CD8-positive, alpha-beta memory T cell (primary cell): ENCODE measurements at regions not wholly inside any gene's neighbourhood (a gene's known extent, or its start where the extent isn't known, plus 50 kb on each side); places are given as distances from the start of the nearest gene placed in this dataset.
A peak's percentile ranks its signal among the peaks of the same experiment; 100 is the strongest.

Experiments used
- CTCF ChIA-PET: fragments of 350-600 bp; sonication (Branson Sonifier 250); formaldehyde crosslinking; loops from one replicate; lab custom pipeline; 2021; ENCODE audit warnings: antibody characterized with exemption; lab: Charles Lee
- POLR2A ChIA-PET: fragments of 350-600 bp; sonication (Branson Sonifier 250); formaldehyde crosslinking; loops from one replicate; lab custom pipeline; 2021; ENCODE audit warnings: antibody characterized with exemption; lab: Charles Lee
- DNase-seq, 5 donors: peaks; one replicate each; pipeline versions ENCODE4 v3.0.0 to v3.0.0-alpha.2; 2020 to 2022; ENCODE audit warnings: mixed read lengths in 1 of 5
- H3K27ac ChIP-seq: one replicate; pipeline ENCODE4 v1.7.0; 2013; ENCODE audit warnings: low read depth, mild to moderate bottlenecking, low read length, moderate library complexity
- H3K27me3 ChIP-seq: 2 replicates; pipeline ENCODE4 v1.7.0; 2013; ENCODE audit warnings: low read length, mild to moderate bottlenecking; ENCODE audit not compliant: insufficient read depth, poor library complexity, severe bottlenecking
- H3K36me3 ChIP-seq: 2 replicates; pipeline ENCODE4 v1.7.0; 2013; ENCODE audit warnings: mild to moderate bottlenecking, low read length, moderate library complexity; ENCODE audit not compliant: insufficient read depth
- H3K4me1 ChIP-seq: 2 replicates; pipeline ENCODE4 v1.7.0; 2013; ENCODE audit warnings: mild to moderate bottlenecking, low read length, moderate library complexity; ENCODE audit not compliant: insufficient read depth
- H3K4me3 ChIP-seq: 2 replicates; pipeline ENCODE4 v1.7.0; 2013; ENCODE audit warnings: mild to moderate bottlenecking, low read length
- H3K9me3 ChIP-seq: 2 replicates; pipeline ENCODE4 v1.7.0; 2013; ENCODE audit warnings: mild to moderate bottlenecking, low read length
- H3K27ac Mint-ChIP-seq, 8 donors: one replicate each; pipeline ENCODE4 v1.8.0; 2020 to 2021; ENCODE audit warnings: mixed read lengths in 8 of 8, mild to moderate bottlenecking in 6 of 8, inconsistent platforms in 3 of 8, moderate library complexity in 3 of 8
- H3K27me3 Mint-ChIP-seq, 2 donors: one replicate each; pipeline ENCODE4 v1.8.0; 2020 to 2021; ENCODE audit warnings: mixed read lengths in 2 of 2, mild to moderate bottlenecking in 1 of 2, moderate library complexity in 1 of 2
- H3K36me3 Mint-ChIP-seq, 3 donors: one replicate each; pipeline ENCODE4 v1.8.0; 2020 to 2021; ENCODE audit warnings: mixed read lengths in 3 of 3, inconsistent platforms in 1 of 3, mild to moderate bottlenecking in 1 of 3
- H3K4me1 Mint-ChIP-seq, 3 donors: one replicate each; pipeline ENCODE4 v1.8.0; 2020 to 2021; ENCODE audit warnings: mixed read lengths in 3 of 3, inconsistent platforms in 1 of 3, mild to moderate bottlenecking in 1 of 3
- H3K4me3 Mint-ChIP-seq, 7 donors: one replicate each; pipeline ENCODE4 v1.8.0; 2020 to 2021; ENCODE audit warnings: mixed read lengths in 7 of 7, mild to moderate bottlenecking in 6 of 7, moderate library complexity in 4 of 7, inconsistent platforms in 2 of 7
- H3K9me3 Mint-ChIP-seq, 5 donors: one replicate each; pipeline ENCODE4 v1.8.0; 2020 to 2022; ENCODE audit warnings: mixed read lengths in 5 of 5, mild to moderate bottlenecking in 3 of 5, moderate library complexity in 2 of 5, inconsistent platforms in 1 of 5

DNA sequence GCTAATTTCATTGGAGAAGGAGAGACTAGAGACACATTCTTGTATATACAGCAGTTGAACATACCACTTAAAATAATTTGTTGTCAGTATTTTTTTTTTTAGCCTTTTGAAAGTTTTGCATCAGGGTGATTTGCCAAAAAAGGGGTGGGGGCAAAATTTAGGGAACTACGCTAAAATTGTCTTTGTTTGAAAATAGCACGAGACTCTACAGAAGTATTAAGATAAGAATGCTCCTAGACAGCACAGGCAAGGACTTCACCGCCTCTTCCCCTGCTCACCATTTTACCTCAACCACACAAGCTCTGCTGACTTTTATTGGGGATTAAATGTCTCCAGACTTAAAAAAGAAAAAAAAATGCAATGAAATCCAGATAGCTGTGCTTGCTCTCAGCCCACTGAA lies 236.1 kb upstream of the USP25 start:
- H3K27ac ChIP-seq = no peak overlapping the region
- ChIA-PET POLR2A (no interaction called here), CTCF (no interaction called here)
- no peak overlapping the region for H3K4me3 ChIP-seq
- H3K9me3 ChIP-seq = no peaks in the 10 kb centered on the region
- no peaks in the 10 kb centered on the region for H3K9me3 Mint-ChIP-seq
- H3K27me3 Mint-ChIP-seq = peaks cover 3 to 4% of the 10 kb centered on the region in 2 donors
- DNase-seq = no peak
- H3K27ac Mint-ChIP-seq = no peak overlapping the region
- no peaks in the 10 kb centered on the region for H3K36me3 ChIP-seq
- no peaks in the 10 kb centered on the region for H3K36me3 Mint-ChIP-seq
- H3K27me3 ChIP-seq = no peaks in the 10 kb centered on the region
- peaks cover 0 to 2% (median 0%) of the 10 kb centered on the region in 3 donors for H3K4me1 Mint-ChIP-seq
- no peak overlapping the region for H3K4me3 Mint-ChIP-seq
- no peaks in the 10 kb centered on the region for H3K4me1 ChIP-seq

- H3K27ac Mint-ChIP-seq = no peak overlapping the region
- ChIA-PET CTCF (no interaction called here), POLR2A (no interaction called here)
- DNase-seq = no peak
- no peaks in the 10 kb centered on the region for H3K36me3 Mint-ChIP-seq
- Histone ChIP-seq H3K4me1 (no peaks in the 10 kb centered on the region), H3K4me3 (no peak overlapping the region), H3K27ac (no peak overlapping the region), H3K36me3 (no peaks in the 10 kb centered on the region), H3K27me3 (no peaks in the 10 kb centered on the region), H3K9me3 (no peaks in the 10 kb centered on the region)
- peaks cover 0 to 2% (median 0%) of the 10 kb centered on the region in 3 donors for H3K4me1 Mint-ChIP-seq
- H3K4me3 Mint-ChIP-seq = no peak overlapping the region
- no peaks in the 10 kb centered on the region for H3K9me3 Mint-ChIP-seq
- H3K27me3 Mint-ChIP-seq = peaks cover 3 to 4% of the 10 kb centered on the region in 2 donors
Observed at GRCh38 chr21:15494481-15494880, 235.3 kb upstream of the USP25 start.

- H3K27me3 ChIP-seq = no peaks in the 10 kb centered on the region
- DNase-seq = no peak
- Mint-ChIP-seq H3K27ac (no peak overlapping the region), H3K4me1 (no peaks in the 10 kb centered on the region), H3K36me3 (no peaks in the 10 kb centered on the region), H3K27me3 (peaks cover 3 to 4% of the 10 kb centered on the region in 2 donors), H3K9me3 (no peaks in the 10 kb centered on the region), H3K4me3 (no peak overlapping the region)
- POLR2A ChIA-PET = no interaction called here
- H3K36me3 ChIP-seq = no peaks in the 10 kb centered on the region
- H3K9me3 ChIP-seq = no peaks in the 10 kb centered on the region
- no peaks in the 10 kb centered on the region for H3K4me1 ChIP-seq
- no peak overlapping the region for H3K27ac ChIP-seq
- H3K4me3 ChIP-seq = no peak overlapping the region
- CTCF ChIA-PET = no interaction called here
Observed at GRCh38 chr21:15495965-15496364, 233.8 kb upstream of the USP25 start.

DNA sequence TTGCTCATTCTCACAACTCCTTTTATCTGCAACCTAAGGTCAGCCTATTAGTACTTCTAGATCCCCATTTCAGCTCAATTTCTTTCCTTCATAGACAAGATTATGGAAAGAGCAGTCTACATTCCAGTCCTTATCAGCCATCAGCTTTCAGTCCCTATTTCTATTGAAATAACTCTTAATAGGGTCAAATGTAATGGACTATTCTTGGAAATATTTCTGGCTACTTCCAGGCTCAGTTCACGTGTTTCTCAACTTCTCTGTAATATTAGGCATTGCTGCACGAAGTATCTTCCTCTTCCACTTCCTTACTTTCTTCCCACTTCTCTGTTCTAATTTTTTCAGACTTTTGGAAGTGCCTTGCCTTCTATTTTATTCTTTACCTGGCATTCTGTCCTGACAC lies 232.9 kb upstream of the USP25 start:
- POLR2A ChIA-PET = no interaction called here
- H3K4me3 ChIP-seq = no peak overlapping the region
- no peaks in the 10 kb centered on the region for H3K4me1 Mint-ChIP-seq

GRCh38 chr21:15498455-15498854 lies 231.3 kb upstream of the USP25 start:
- H3K36me3 ChIP-seq = no peaks in the 10 kb centered on the region
- H3K4me3 ChIP-seq = no peak overlapping the region
- no peak for DNase-seq
- POLR2A ChIA-PET = no interaction called here
- CTCF ChIA-PET = no interaction called here
- H3K4me1 Mint-ChIP-seq = no peaks in the 10 kb centered on the region
- H3K4me3 Mint-ChIP-seq = no peak overlapping the region
- H3K36me3 Mint-ChIP-seq = no peaks in the 10 kb centered on the region
- H3K9me3 ChIP-seq = no peaks in the 10 kb centered on the region
- no peaks in the 10 kb centered on the region for H3K4me1 ChIP-seq
- no peak overlapping the region for H3K27ac Mint-ChIP-seq
- H3K9me3 Mint-ChIP-seq = no peaks in the 10 kb centered on the region
- peaks cover 2 to 4% of the 10 kb centered on the region in 2 donors for H3K27me3 Mint-ChIP-seq
- no peak overlapping the region for H3K27ac ChIP-seq
- no peaks in the 10 kb centered on the region for H3K27me3 ChIP-seq

More for the DNA sequence above, 232.9 kb upstream of the USP25 start:
- Histone ChIP-seq H3K27me3 (no peaks in the 10 kb centered on the region), H3K27ac (no peak overlapping the region), H3K36me3 (no peaks in the 10 kb centered on the region), H3K9me3 (no peaks in the 10 kb centered on the region), H3K4me1 (no peaks in the 10 kb centered on the region)
- Mint-ChIP-seq H3K4me3 (no peak overlapping the region), H3K27me3 (peaks cover 3 to 4% of the 10 kb centered on the region in 2 donors), H3K36me3 (no peaks in the 10 kb centered on the region), H3K9me3 (no peaks in the 10 kb centered on the region), H3K27ac (no peak overlapping the region)
- CTCF ChIA-PET = no interaction called here
- no peak for DNase-seq

DNA sequence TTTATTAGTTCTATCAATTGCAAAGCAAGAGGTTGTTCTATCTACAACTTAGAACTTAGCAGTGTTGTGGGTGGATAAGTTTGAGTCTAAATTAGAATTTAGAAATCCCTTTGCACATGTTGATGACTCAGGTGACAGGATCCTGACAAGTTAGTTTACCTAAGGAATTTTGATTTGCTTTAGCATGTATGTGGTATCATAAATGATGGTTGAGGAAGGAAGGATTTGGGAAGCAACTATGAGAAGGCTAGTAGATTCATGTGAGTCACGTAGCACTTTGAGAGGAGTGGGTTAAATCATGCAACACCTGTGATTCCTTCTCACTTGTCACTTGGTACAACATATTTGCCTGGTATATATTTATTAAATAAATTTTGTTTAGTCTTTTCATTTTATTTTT lies 223.7 kb upstream of the USP25 start:
- Histone ChIP-seq H3K27ac (no peak overlapping the region), H3K36me3 (no peaks in the 10 kb centered on the region), H3K4me3 (no peak overlapping the region), H3K4me1 (peaks cover 15% of the 10 kb centered on the region), H3K27me3 (no peaks in the 10 kb centered on the region), H3K9me3 (no peaks in the 10 kb centered on the region)
- POLR2A ChIA-PET = no interaction called here
- Mint-ChIP-seq H3K9me3 (no peaks in the 10 kb centered on the region), H3K4me3 (no peak overlapping the region), H3K36me3 (peaks cover 0 to 4% (median 2%) of the 10 kb centered on the region in 3 donors), H3K4me1 (no peaks in the 10 kb centered on the region), H3K27ac (no peak overlapping the region), H3K27me3 (no peaks in the 10 kb centered on the region)
- CTCF ChIA-PET = no interaction called here
- DNase-seq = no peak

DNA sequence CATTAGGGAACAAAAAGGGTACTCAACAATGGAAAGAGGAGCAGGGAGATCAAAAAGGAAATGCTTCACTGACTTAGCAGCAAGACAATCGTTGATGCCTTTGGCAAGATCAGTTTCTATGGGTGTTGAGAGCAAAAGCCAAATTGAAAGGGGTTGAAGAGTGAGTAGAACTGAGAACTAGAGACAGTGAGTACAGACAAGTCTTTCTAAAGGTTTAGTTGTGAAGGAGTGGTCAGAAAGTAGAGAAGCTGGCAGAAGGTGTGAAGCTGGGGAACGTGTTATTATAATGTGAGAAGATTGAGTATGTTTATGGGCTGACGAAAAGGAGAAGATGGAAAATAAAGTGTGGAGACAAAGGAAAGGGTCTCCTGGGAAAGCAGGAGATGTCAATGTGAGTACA lies 221.2 kb upstream of the USP25 start:
- Mint-ChIP-seq H3K9me3 (no peaks in the 10 kb centered on the region), H3K4me1 (peaks cover 7 to 8% (median 8%) of the 10 kb centered on the region in 3 donors)

GRCh38 chr21:15514073-15514946 lies 215.5 kb upstream of the USP25 start:
- Histone ChIP-seq H3K27ac (no peak overlapping the region), H3K4me1 (peaks cover 28% of the 10 kb centered on the region), H3K36me3 (no peaks in the 10 kb centered on the region), H3K27me3 (no peaks in the 10 kb centered on the region), H3K9me3 (no peaks in the 10 kb centered on the region), H3K4me3 (peak overlapping the region; percentile 24)
- Mint-ChIP-seq H3K27ac (peak overlapping the region; percentile 31 to 98 (median 86)), H3K4me1 (peaks cover 25 to 34% (median 28%) of the 10 kb centered on the region in 3 donors), H3K4me3 (peak overlapping the region in 6 of 7 donors; percentile 51 to 74 (median 68)), H3K27me3 (no peaks in the 10 kb centered on the region), H3K9me3 (no peaks in the 10 kb centered on the region), H3K36me3 (peaks cover 0 to 3% (median 0%) of the 10 kb centered on the region in 3 donors)
- peak; percentile 21 to 77 (median 67) for DNase-seq
- CTCF ChIA-PET = no interaction called here
- POLR2A ChIA-PET = no interaction called here

More for the DNA sequence above, 221.2 kb upstream of the USP25 start:
- Histone ChIP-seq H3K27ac (no peak overlapping the region), H3K4me1 (peaks cover 24% of the 10 kb centered on the region), H3K36me3 (no peaks in the 10 kb centered on the region), H3K4me3 (no peak overlapping the region), H3K27me3 (no peaks in the 10 kb centered on the region), H3K9me3 (no peaks in the 10 kb centered on the region)
- Mint-ChIP-seq H3K4me3 (no peak overlapping the region), H3K27me3 (no peaks in the 10 kb centered on the region), H3K36me3 (peaks cover 0 to 4% (median 2%) of the 10 kb centered on the region in 3 donors), H3K27ac (no peak overlapping the region)
- ChIA-PET POLR2A (no interaction called here), CTCF (no interaction called here)
- no peak for DNase-seq
